HCT116 (cell line): ENCODE measurements at regions not wholly inside any gene's neighbourhood (a gene's known extent, or its start where the extent isn't known, plus 50 kb on each side); places are given as distances from the start of the nearest gene placed in this dataset.

Source experiments
- EZH2 ChIP-seq: fragments of 200-600 bp; sonication (generic); IDR thresholded peaks from 2 replicates; pipeline ENCODE4 v1.6.1; 2017; ENCODE audit warnings: antibody characterized with exemption, mixed run types
- JUND ChIP-seq: IDR thresholded peaks from 2 replicates; pipeline ENCODE4 v1.6.1; 2012
- POLR2A ChIP-seq: IDR thresholded peaks from 2 replicates; pipeline ENCODE4 v1.7.0; 2011; ENCODE audit warnings: borderline replicate concordance; ENCODE audit not compliant: insufficient read depth, insufficient read length; ENCODE audit errors: extremely low read depth
- POLR2AphosphoS5 ChIP-seq: IDR thresholded peaks from 2 replicates; pipeline ENCODE4 v1.6.1; 2011; ENCODE audit warnings: mild to moderate bottlenecking, low read depth, low read length, moderate library complexity
- SIN3A ChIP-seq: IDR thresholded peaks from 2 replicates; pipeline ENCODE4 v1.6.1; 2012; ENCODE audit warnings: low read depth
- YY1 ChIP-seq: IDR thresholded peaks from 2 replicates; pipeline ENCODE4 v1.6.1; 2011; ENCODE audit warnings: low read length, low read depth, moderate library complexity, mild to moderate bottlenecking; ENCODE audit not compliant: insufficient replicate concordance; ENCODE audit errors: extremely low read depth
- ZBTB33 ChIP-seq: IDR thresholded peaks from 2 replicates; pipeline ENCODE4 v1.6.1; 2011; ENCODE audit warnings: mild to moderate bottlenecking, low read length, moderate library complexity; ENCODE audit not compliant: insufficient replicate concordance; ENCODE audit errors: extremely low read depth
- TF ChIP-seq, protein P1 (sequence below), 3 experiments: fragments of 200-600 bp in 1 of 3; sonication (generic) in 1 of 3; IDR thresholded peaks in 2 of 3; conservative IDR thresholded peaks in 1 of 3; 2 replicates each; pipeline ENCODE4 v1.5.1; 2012 to 2017; ENCODE audit warnings: low read depth in 2 of 3, low read length in 2 of 3, antibody characterized with exemption in 1 of 3, borderline replicate concordance in 1 of 3, control low read depth in 1 of 3, mild to moderate bottlenecking in 1 of 3, mixed read lengths in 1 of 3, mixed run types in 1 of 3, moderate library complexity in 1 of 3; ENCODE audit not compliant: insufficient read depth in 1 of 3
- TF ChIP-seq, protein P2 (sequence below): IDR thresholded peaks from 2 replicates; pipeline ENCODE4 v1.6.1; 2012

GRCh38 chr5:173781432-173781815 is 106.7 kb upstream of the CPEB4 start:
- TF ChIP-seq, protein P1, sequence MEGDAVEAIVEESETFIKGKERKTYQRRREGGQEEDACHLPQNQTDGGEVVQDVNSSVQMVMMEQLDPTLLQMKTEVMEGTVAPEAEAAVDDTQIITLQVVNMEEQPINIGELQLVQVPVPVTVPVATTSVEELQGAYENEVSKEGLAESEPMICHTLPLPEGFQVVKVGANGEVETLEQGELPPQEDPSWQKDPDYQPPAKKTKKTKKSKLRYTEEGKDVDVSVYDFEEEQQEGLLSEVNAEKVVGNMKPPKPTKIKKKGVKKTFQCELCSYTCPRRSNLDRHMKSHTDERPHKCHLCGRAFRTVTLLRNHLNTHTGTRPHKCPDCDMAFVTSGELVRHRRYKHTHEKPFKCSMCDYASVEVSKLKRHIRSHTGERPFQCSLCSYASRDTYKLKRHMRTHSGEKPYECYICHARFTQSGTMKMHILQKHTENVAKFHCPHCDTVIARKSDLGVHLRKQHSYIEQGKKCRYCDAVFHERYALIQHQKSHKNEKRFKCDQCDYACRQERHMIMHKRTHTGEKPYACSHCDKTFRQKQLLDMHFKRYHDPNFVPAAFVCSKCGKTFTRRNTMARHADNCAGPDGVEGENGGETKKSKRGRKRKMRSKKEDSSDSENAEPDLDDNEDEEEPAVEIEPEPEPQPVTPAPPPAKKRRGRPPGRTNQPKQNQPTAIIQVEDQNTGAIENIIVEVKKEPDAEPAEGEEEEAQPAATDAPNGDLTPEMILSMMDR (IDR thresholded peaks at IDR 0.05 in 2 of 3, conservative IDR thresholded peaks at IDR 0.05 in 1 of 3; ENCODE audit: borderline replicate concordance in 1 of 3, insufficient read depth in 1 of 3, low read depth in 2 of 3, low read length in 2 of 3) = no peak
- TF ChIP-seq YY1 (no peak), POLR2A (no peak), POLR2AphosphoS5 (no peak), EZH2 (no peak), ZBTB33 (no peak), SIN3A (no peak), JUND (no peak)
- TF ChIP-seq, protein P2, sequence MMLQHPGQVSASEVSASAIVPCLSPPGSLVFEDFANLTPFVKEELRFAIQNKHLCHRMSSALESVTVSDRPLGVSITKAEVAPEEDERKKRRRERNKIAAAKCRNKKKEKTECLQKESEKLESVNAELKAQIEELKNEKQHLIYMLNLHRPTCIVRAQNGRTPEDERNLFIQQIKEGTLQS = no peak
